ENCODE measurements at regions not wholly inside any gene's neighbourhood (a gene's known extent, or its start where the extent isn't known, plus 50 kb on each side); places are given as distances from the start of the nearest gene placed in this dataset.

DNA sequence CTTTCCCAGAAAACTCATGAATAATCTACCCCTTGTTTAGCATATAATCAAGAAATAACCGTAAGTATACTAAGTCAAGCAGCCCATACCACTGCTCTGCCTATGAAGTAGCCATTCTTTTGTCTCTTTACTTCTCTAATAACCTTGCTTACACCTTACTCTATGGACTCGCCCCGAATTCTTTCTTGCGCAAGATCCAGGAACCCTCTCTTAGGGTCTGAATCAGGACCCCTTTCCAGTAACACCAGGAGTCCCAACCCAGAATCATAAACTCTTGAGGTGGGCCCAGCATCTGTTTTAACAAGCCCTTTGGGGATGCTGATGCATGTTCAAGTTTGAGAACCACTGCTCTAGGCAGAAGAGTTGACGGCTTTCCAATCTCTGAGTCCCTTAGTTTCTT lies 119.6 kb downstream of the BEND2 start:
- TF ChIP-seq, protein P1, sequence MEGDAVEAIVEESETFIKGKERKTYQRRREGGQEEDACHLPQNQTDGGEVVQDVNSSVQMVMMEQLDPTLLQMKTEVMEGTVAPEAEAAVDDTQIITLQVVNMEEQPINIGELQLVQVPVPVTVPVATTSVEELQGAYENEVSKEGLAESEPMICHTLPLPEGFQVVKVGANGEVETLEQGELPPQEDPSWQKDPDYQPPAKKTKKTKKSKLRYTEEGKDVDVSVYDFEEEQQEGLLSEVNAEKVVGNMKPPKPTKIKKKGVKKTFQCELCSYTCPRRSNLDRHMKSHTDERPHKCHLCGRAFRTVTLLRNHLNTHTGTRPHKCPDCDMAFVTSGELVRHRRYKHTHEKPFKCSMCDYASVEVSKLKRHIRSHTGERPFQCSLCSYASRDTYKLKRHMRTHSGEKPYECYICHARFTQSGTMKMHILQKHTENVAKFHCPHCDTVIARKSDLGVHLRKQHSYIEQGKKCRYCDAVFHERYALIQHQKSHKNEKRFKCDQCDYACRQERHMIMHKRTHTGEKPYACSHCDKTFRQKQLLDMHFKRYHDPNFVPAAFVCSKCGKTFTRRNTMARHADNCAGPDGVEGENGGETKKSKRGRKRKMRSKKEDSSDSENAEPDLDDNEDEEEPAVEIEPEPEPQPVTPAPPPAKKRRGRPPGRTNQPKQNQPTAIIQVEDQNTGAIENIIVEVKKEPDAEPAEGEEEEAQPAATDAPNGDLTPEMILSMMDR (IDR thresholded peaks at IDR 0.05) = no peak
- TF ChIP-seq POLR2A (IDR thresholded peaks at IDR 0.05) = no peak
- TF ChIP-seq EP300 (IDR thresholded peaks at IDR 0.05) = no peak
